RWPE2 (cell line): ENCODE measurements at regions not wholly inside any gene's neighbourhood (a gene's known extent, or its start where the extent isn't known, plus 50 kb on each side); places are given as distances from the start of the nearest gene placed in this dataset.
"Not testable (repeated sequence)": the region's sequence is repeated elsewhere in the genome, so short reads cannot be mapped to it uniquely, and the experiment has no call there.

Source experiments
- ATAC-seq: fragments of 200-7000 bp; cut with Tn5 transposase; 3 replicates; pipeline ENCODE4 v1.9.1; 2021; ENCODE audit warnings: low read depth
- DNase-seq: peaks from one replicate; pipeline ENCODE4 v3.0.0-alpha.2; 2020; ENCODE audit warnings: low spot score
- H3K27ac ChIP-seq: fragments of 450-650 bp; 2 replicates; pipeline ENCODE4 v1.5.1; 2017; ENCODE audit warnings: mild to moderate bottlenecking; ENCODE audit not compliant: poor library complexity, severe bottlenecking
- H3K27me3 ChIP-seq: fragments of 250-450 bp; sonication (Bioruptor Pico); 2 replicates; pipeline ENCODE4 v1.5.1; 2021; ENCODE audit warnings: mild to moderate bottlenecking, moderate library complexity; ENCODE audit not compliant: insufficient read depth, poor library complexity, severe bottlenecking
- H3K36me3 ChIP-seq: fragments of 250-450 bp; sonication (Bioruptor Pico); 2 replicates; pipeline ENCODE4 v1.5.1; 2020; ENCODE audit warnings: low read depth, mild to moderate bottlenecking, moderate library complexity
- H3K4me1 ChIP-seq: fragments of 250-450 bp; sonication (Bioruptor Pico); 2 replicates; pipeline ENCODE4 v1.5.1; 2021; ENCODE audit warnings: mild to moderate bottlenecking, moderate library complexity; ENCODE audit not compliant: insufficient read depth, poor library complexity, severe bottlenecking
- H3K4me3 ChIP-seq: fragments of 250-450 bp; sonication (Bioruptor Pico); 2 replicates; pipeline ENCODE4 v1.5.1; 2021; ENCODE audit warnings: mild to moderate bottlenecking, moderate library complexity; ENCODE audit not compliant: severe bottlenecking
- H3K9me3 ChIP-seq: fragments of 250-450 bp; sonication (Bioruptor Pico); 2 replicates; pipeline ENCODE4 v1.5.1; 2021; ENCODE audit warnings: mild to moderate bottlenecking, moderate library complexity; ENCODE audit not compliant: severe bottlenecking
- CTCF ChIP-seq: fragments of 450-650 bp; IDR thresholded peaks from one replicate; pipeline ENCODE4 v1.5.1; 2017; ENCODE audit warnings: mild to moderate bottlenecking, moderate library complexity; ENCODE audit not compliant: poor library complexity, severe bottlenecking

- H3K27me3 ChIP-seq, result no peaks in the 10 kb centered on the region
- DNase-seq (no peak), ATAC-seq (no peak)
- no peaks in the 10 kb centered on the region for H3K36me3 ChIP-seq
- H3K27ac ChIP-seq, result no peak overlapping the region
- no peak overlapping the region for H3K4me3 ChIP-seq
- H3K9me3 ChIP-seq, result no peaks in the 10 kb centered on the region
- TF ChIP-seq CTCF, result no peak
- no peaks in the 10 kb centered on the region for H3K4me1 ChIP-seq
Measured at GRCh38 chr4:91653067-91653466, 650.7 kb upstream of the GRID2 start.

- Histone ChIP-seq H3K9me3 (no peaks in the 10 kb centered on the region), H3K27ac (no peak overlapping the region), H3K4me3 (no peak overlapping the region), H3K4me1 (no peaks in the 10 kb centered on the region), H3K36me3 (no peaks in the 10 kb centered on the region), H3K27me3 (no peaks in the 10 kb centered on the region)
- ATAC-seq (no peak), DNase-seq (no peak)
- TF ChIP-seq CTCF, result no peak
Measured at GRCh38 chr4:91681091-91681490, 622.7 kb upstream of the GRID2 start.

- no peak for DNase-seq
- H3K36me3 ChIP-seq, result no peaks in the 10 kb centered on the region
- no peaks in the 10 kb centered on the region for H3K9me3 ChIP-seq
- H3K4me3 ChIP-seq, result no peak overlapping the region
- no peaks in the 10 kb centered on the region for H3K27me3 ChIP-seq
- TF ChIP-seq CTCF, result no peak
- no peak overlapping the region for H3K27ac ChIP-seq
- ATAC-seq, result no peak
- no peaks in the 10 kb centered on the region for H3K4me1 ChIP-seq
Measured at GRCh38 chr4:91681544-91681943, 622.2 kb upstream of the GRID2 start.

GRCh38 chr4:91684955-91685354 lies 618.8 kb upstream of the GRID2 start:
- Histone ChIP-seq H3K4me3 (no peak overlapping the region), H3K4me1 (no peaks in the 10 kb centered on the region), H3K9me3 (no peaks in the 10 kb centered on the region), H3K27me3 (no peaks in the 10 kb centered on the region), H3K36me3 (no peaks in the 10 kb centered on the region), H3K27ac (no peak overlapping the region)
- ATAC-seq (no peak), DNase-seq (no peak)
- no peak for TF ChIP-seq CTCF

GRCh38 chr4:91688413-91688812 lies 615.4 kb upstream of the GRID2 start:
- Histone ChIP-seq H3K4me1 (no peaks in the 10 kb centered on the region), H3K4me3 (no peak overlapping the region), H3K9me3 (no peaks in the 10 kb centered on the region), H3K27me3 (no peaks in the 10 kb centered on the region), H3K36me3 (no peaks in the 10 kb centered on the region), H3K27ac (no peak overlapping the region)
- no peak for TF ChIP-seq CTCF
- ATAC-seq, result no peak
- DNase-seq, result no peak

GRCh38 chr4:91699691-91700090 lies 604.1 kb upstream of the GRID2 start:
- not testable (repeated sequence) for H3K4me1 ChIP-seq, H3K36me3 ChIP-seq, H3K27ac ChIP-seq, H3K27me3 ChIP-seq, ATAC-seq, H3K4me3 ChIP-seq, DNase-seq, H3K9me3 ChIP-seq
